ENCODE measurements at regions not wholly inside any gene's neighbourhood (a gene's known extent, or its start where the extent isn't known, plus 50 kb on each side); places are given as distances from the start of the nearest gene placed in this dataset.

DNA sequence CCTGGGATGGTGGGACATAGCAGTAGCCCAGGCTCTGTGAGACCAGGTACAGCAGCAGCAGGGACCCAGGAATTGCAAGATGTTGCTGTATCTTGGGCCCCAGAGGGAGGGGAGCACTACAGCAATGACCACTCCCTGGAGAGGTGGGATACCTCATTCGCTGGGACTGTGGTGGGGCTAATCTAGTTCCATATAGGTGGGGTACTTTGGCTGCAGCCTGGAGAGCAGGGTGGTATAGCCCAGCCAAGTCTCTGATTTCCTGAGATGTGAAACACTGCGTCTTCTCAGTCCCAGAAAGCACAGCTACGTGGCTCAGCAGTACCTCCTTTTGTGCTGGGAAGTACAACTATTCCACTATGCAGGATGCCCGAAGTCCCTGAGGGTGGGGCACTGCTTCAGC, 163.7 kb upstream of the ARHGAP5 start:
- TF ChIP-seq, protein P1, sequence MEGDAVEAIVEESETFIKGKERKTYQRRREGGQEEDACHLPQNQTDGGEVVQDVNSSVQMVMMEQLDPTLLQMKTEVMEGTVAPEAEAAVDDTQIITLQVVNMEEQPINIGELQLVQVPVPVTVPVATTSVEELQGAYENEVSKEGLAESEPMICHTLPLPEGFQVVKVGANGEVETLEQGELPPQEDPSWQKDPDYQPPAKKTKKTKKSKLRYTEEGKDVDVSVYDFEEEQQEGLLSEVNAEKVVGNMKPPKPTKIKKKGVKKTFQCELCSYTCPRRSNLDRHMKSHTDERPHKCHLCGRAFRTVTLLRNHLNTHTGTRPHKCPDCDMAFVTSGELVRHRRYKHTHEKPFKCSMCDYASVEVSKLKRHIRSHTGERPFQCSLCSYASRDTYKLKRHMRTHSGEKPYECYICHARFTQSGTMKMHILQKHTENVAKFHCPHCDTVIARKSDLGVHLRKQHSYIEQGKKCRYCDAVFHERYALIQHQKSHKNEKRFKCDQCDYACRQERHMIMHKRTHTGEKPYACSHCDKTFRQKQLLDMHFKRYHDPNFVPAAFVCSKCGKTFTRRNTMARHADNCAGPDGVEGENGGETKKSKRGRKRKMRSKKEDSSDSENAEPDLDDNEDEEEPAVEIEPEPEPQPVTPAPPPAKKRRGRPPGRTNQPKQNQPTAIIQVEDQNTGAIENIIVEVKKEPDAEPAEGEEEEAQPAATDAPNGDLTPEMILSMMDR (IDR thresholded peaks at IDR 0.05; ENCODE audit: low read depth, low read length, poor library complexity, severe bottlenecking), result no peak
- TF ChIP-seq EZH2phosphoT487 (IDR thresholded peaks at IDR 0.05; ENCODE audit: borderline replicate concordance, low read length), result no peak

All from DOHH2 (cell line).